K562 (cell line): ENCODE measurements at regions not wholly inside any gene's neighbourhood (a gene's known extent, or its start where the extent isn't known, plus 50 kb on each side); places are given as distances from the start of the nearest gene placed in this dataset.

Source experiments
- JUND ChIP-seq, 2 experiments: IDR thresholded peaks; 2 replicates in 1 of 2; 3 replicates in 1 of 2; pipeline ENCODE4 v1.6.1; 2011; ENCODE audit warnings: borderline replicate concordance in 2 of 2, low read depth in 2 of 2, low read length in 2 of 2, improper control_type of control experiment in 1 of 2, missing biosample characterization in 1 of 2, missing genetic modification characterization in 1 of 2, missing genetic modification reagents in 1 of 2
- NRF1 ChIP-seq, 2 experiments: fragments of 450-650 bp; IDR thresholded peaks in 1 of 2; conservative IDR thresholded peaks in 1 of 2; 2 replicates each; pipeline ENCODE4 v1.6.1; 2014; ENCODE audit warnings: mild to moderate bottlenecking in 2 of 2
- PHF20 ChIP-seq: fragments of 450-650 bp; IDR thresholded peaks from 2 replicates; pipeline ENCODE4 v1.6.1; 2018; ENCODE audit not compliant: partially characterized antibody
- REST ChIP-seq, 2 experiments: fragments of 450-650 bp; formaldehyde crosslinking in 1 of 2; IDR thresholded peaks; 2 replicates each; pipeline versions ENCODE4 v1.4.0 to v1.6.1; 2014 to 2020; ENCODE audit warnings: mild to moderate bottlenecking in 2 of 2, borderline replicate concordance in 1 of 2, low read depth in 1 of 2
- TSHZ1 ChIP-seq: fragments of 250-450 bp; sonication (Bioruptor Pico); IDR thresholded peaks from 2 replicates; pipeline ENCODE4 v1.4.0; 2020; ENCODE audit warnings: mild to moderate bottlenecking, moderate library complexity
- ZHX1 ChIP-seq: fragments of 150-350 bp; conservative IDR thresholded peaks from 2 replicates; pipeline ENCODE4 v1.6.1; 2014; ENCODE audit warnings: low read length
- TF ChIP-seq, protein P1 (sequence below): fragments of 250-450 bp; sonication (Bioruptor Pico); IDR thresholded peaks from 2 replicates; pipeline ENCODE4 v1.8.0; 2021; ENCODE audit warnings: borderline replicate concordance, mild to moderate bottlenecking, moderate library complexity; ENCODE audit not compliant: poor library complexity, severe bottlenecking

GRCh38 chr16:80006241-80007215 lies 406.0 kb upstream of the MAF start (continued):
- TF ChIP-seq TSHZ1 (no peak), PHF20 (no peak), REST (IDR thresholded peaks at IDR 0.05; ENCODE audit: borderline replicate concordance) (no peak), REST (CRISPR knock-in tag; IDR thresholded peaks at IDR 0.05; ENCODE audit: low read depth) (no peak), NRF1 (conservative IDR thresholded peaks at IDR 0.05 in 1 of 2, IDR thresholded peaks at IDR 0.05 in 1 of 2) (0 out of 4 replicates have a peak, but pooled peaks of 1 of the 2 experiments have one; percentile 16), JUND (IDR thresholded peaks at IDR 0.05; ENCODE audit: borderline replicate concordance, low read depth, low read length) (0 out of 2 replicates have a peak, but pooled peaks have one; percentile 21), JUND (tag; IDR thresholded peaks at IDR 0.05; ENCODE audit: borderline replicate concordance, low read depth, low read length) (no peak), ZHX1 (no peak)
- TF ChIP-seq, protein P1, sequence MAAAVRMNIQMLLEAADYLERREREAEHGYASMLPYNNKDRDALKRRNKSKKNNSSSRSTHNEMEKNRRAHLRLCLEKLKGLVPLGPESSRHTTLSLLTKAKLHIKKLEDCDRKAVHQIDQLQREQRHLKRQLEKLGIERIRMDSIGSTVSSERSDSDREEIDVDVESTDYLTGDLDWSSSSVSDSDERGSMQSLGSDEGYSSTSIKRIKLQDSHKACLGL (CRISPR knock-in tag), result no peak
